GM12878 (cell line): ENCODE measurements at regions not wholly inside any gene's neighbourhood (a gene's known extent, or its start where the extent isn't known, plus 50 kb on each side); places are given as distances from the start of the nearest gene placed in this dataset.

Source experiments
- ATAC-seq: fragments of 200-7000 bp; cut with Tn5 transposase; 3 replicates; pipeline ENCODE4 v1.9.1; 2020; ENCODE audit warnings: mild to moderate bottlenecking, moderate library complexity
- BruUV-seq: library from RNA; stranded (reverse); fragments of 400-500 nt; replicated peaks from 2 replicates; lab custom pipeline; 2021; lab: Mats Ljungman, UMichigan
- CTCF ChIA-PET: fragments of 300-600 bp; sonication (Branson Sonifier 250); formaldehyde crosslinking; extraction: SDS; loops from one replicate; lab custom pipeline; 2021; ENCODE audit warnings: inconsistent platforms; lab: Yijun Ruan, JAX
- POLR2A ChIA-PET: fragments of 350-600 bp; formaldehyde crosslinking; extraction: SDS; loops from one replicate; lab custom pipeline; 2021; ENCODE audit warnings: inconsistent platforms; lab: Charles Lee
- RAD21 ChIA-PET: fragments of 300-600 bp; sonication (Branson Sonifier 250); formaldehyde crosslinking; loops from one replicate; lab custom pipeline; 2023; ENCODE audit warnings: antibody characterized with exemption; ENCODE audit not compliant: unreplicated experiment; lab: Charles Lee
- SMC1A ChIA-PET: fragments of 300-600 bp; sonication (Branson Sonifier 250); formaldehyde crosslinking; loops from one replicate; lab custom pipeline; 2023; ENCODE audit not compliant: unreplicated experiment, uncharacterized antibody; lab: Charles Lee
- DNase-seq: peaks from one replicate; pipeline ENCODE4 v3.0.0-alpha.2; 2011; ENCODE audit warnings: low read depth, low spot score
- FAIRE-seq: peaks from 3 replicates; lab custom pipeline; 2011; peaks lifted over from hg19 to GRCh38; lab: Jason Lieb, UNC
- H2AFZ ChIP-seq: 2 replicates; pipeline ENCODE4 v1.6.0; 2011; ENCODE audit warnings: low read depth, low read length, control low read depth; ENCODE audit not compliant: control insufficient read depth
- H3K27ac ChIP-seq: 2 replicates; pipeline ENCODE4 v1.5.1; 2011; ENCODE audit warnings: control low read depth; ENCODE audit not compliant: control insufficient read depth, insufficient read depth
- H3K27me3 ChIP-seq, 2 experiments: replicated peaks in 1 of 2; 2 replicates each; pipeline versions ENCODE4 v1.6.0 to v1.6.1; 2011; ENCODE audit warnings: low read length in 1 of 2; ENCODE audit not compliant: control insufficient read depth in 2 of 2, insufficient read depth in 2 of 2
- H3K36me3 ChIP-seq, 2 experiments: 2 replicates each; pipeline ENCODE4 v1.5.1; 2011; ENCODE audit warnings: low read length in 1 of 2; ENCODE audit not compliant: control insufficient read depth in 2 of 2, insufficient read depth in 2 of 2
- H3K4me1 ChIP-seq: 2 replicates; pipeline ENCODE4 v1.6.1; 2011; ENCODE audit warnings: mild to moderate bottlenecking, low read length, moderate library complexity, mixed read lengths; ENCODE audit not compliant: control insufficient read depth, insufficient read depth
- H3K4me2 ChIP-seq: 2 replicates; pipeline ENCODE4 v1.6.0; 2011; ENCODE audit warnings: control low read depth; ENCODE audit not compliant: control insufficient read depth, insufficient read depth
- H3K4me3 ChIP-seq: fragments of 200-600 bp; sonication (generic); 2 replicates; pipeline ENCODE4 v1.5.1; 2016
- H3K79me2 ChIP-seq: 2 replicates; pipeline ENCODE4 v1.6.0; 2011; ENCODE audit warnings: low read length; ENCODE audit not compliant: control insufficient read depth, insufficient read depth
- H3K9ac ChIP-seq: 2 replicates; pipeline ENCODE4 v1.8.0; 2011; ENCODE audit warnings: low read length, control low read depth, mixed read lengths; ENCODE audit not compliant: control insufficient read depth, insufficient read depth
- H3K9me3 ChIP-seq: replicated peaks from 3 replicates; pipeline ENCODE4 v1.5.1; 2011; ENCODE audit warnings: mild to moderate bottlenecking, low read length; ENCODE audit not compliant: control insufficient read depth, insufficient read depth
- H4K20me1 ChIP-seq: 2 replicates; pipeline ENCODE4 v1.6.0; 2011; ENCODE audit not compliant: control insufficient read depth, insufficient read depth
- CEBPZ ChIP-seq: fragments of 150-350 bp; IDR thresholded peaks from 2 replicates; pipeline ENCODE4 v1.6.1; 2016; ENCODE audit warnings: low read depth, low read length
- CREM ChIP-seq: IDR thresholded peaks from 2 replicates; pipeline ENCODE4 v1.6.1; 2014; ENCODE audit warnings: antibody characterized with exemption, low read depth
- E2F4 ChIP-seq: IDR thresholded peaks from 2 replicates; pipeline ENCODE4 v1.6.1; 2012; ENCODE audit warnings: low read depth, low read length, improper control_type of control experiment
- EED ChIP-seq: sonication (generic); IDR thresholded peaks from 2 replicates; pipeline ENCODE4 v1.6.1; 2016; ENCODE audit warnings: antibody characterized with exemption, low read depth
- FOS ChIP-seq: IDR thresholded peaks from 3 replicates; pipeline ENCODE4 v1.6.1; 2011; ENCODE audit warnings: borderline replicate concordance; ENCODE audit not compliant: insufficient read length; ENCODE audit errors: extremely low read depth
- HDAC6 ChIP-seq: fragments of 200-600 bp; sonication (generic); IDR thresholded peaks from one replicate; pipeline ENCODE4 v1.8.0; 2017; ENCODE audit warnings: antibody characterized with exemption; ENCODE audit not compliant: unreplicated experiment
- MLLT1 ChIP-seq: fragments of 450-650 bp; IDR thresholded peaks from 2 replicates; pipeline ENCODE4 v1.6.1; 2016; ENCODE audit warnings: mild to moderate bottlenecking
- MYC ChIP-seq: IDR thresholded peaks from 2 replicates; pipeline ENCODE4 v1.6.1; 2011; ENCODE audit warnings: mild to moderate bottlenecking, low read length, moderate library complexity, inconsistent platforms; ENCODE audit not compliant: insufficient read depth, insufficient replicate concordance, insufficient read length, severe bottlenecking
- NFYA ChIP-seq: IDR thresholded peaks from 2 replicates; pipeline ENCODE4 v1.6.1; 2011; ENCODE audit warnings: low read depth, mild to moderate bottlenecking, low read length, improper control_type of control experiment, borderline replicate concordance
- PRDM15 ChIP-seq: fragments of 450-650 bp; formaldehyde crosslinking; IDR thresholded peaks from 2 replicates; pipeline ENCODE4 v1.4.0; 2020; ENCODE audit warnings: mild to moderate bottlenecking, moderate library complexity
- TCF3 ChIP-seq: IDR thresholded peaks from 2 replicates; pipeline ENCODE4 v1.6.1; 2012; ENCODE audit warnings: low read depth, mild to moderate bottlenecking, low read length, borderline replicate concordance; ENCODE audit not compliant: insufficient read depth
- WGBS: methylation state at CpG from one replicate; pipeline ENCODE4 v1.1.6; 2016; ENCODE audit warnings: low lambda C conversion rate; ENCODE audit not compliant: insufficient replicate concordance, insufficient coverage; ENCODE audit errors: missing lambda C conversion rate; 5-methylcytosine and 5-hydroxymethylcytosine counted together
- in situ Hi-C: fragments of 300-500 bp; cut with MboI; formaldehyde crosslinking; loops from 9 replicates; pipeline ENCODE4 v1.14.3; 2018; ENCODE audit warnings: mixed read lengths
- intact Hi-C: fragments of 100-400 bp; cut with micrococcal nuclease; formaldehyde crosslinking; loops from one replicate; pipeline ENCODE4 v1.14.2; 2022; ENCODE audit not compliant: unreplicated experiment

- Histone ChIP-seq H3K9ac (no peak overlapping the region), H3K27ac (no peak overlapping the region), H3K4me1 (no peaks in the 10 kb centered on the region), H3K27me3 (no peaks in the 10 kb centered on the region), H4K20me1 (no peaks in the 10 kb centered on the region), H2AFZ (no peak overlapping the region), H3K4me3 (no peak overlapping the region), H3K79me2 (no peaks in the 10 kb centered on the region), H3K36me3 (no peaks in the 10 kb centered on the region), H3K9me3 (no peaks in the 10 kb centered on the region), H3K4me2 (no peak overlapping the region)
- FAIRE-seq: no peak
- ChIA-PET POLR2A (no interaction called here), RAD21 (no interaction called here), SMC1A (no interaction called here), CTCF (no interaction called here)
- BruUV-seq: no TSS peak
- in situ Hi-C loops: no loop called here
- no peak for ATAC-seq
- TF ChIP-seq FOS (no peak), PRDM15 (CRISPR knock-in tag) (no peak), HDAC6 (no peak), MLLT1 (no peak), CREM (no peak), E2F4 (no peak), EED (no peak), NFYA (no peak), TCF3 (no peak), CEBPZ (no peak), MYC (no peak)
- intact Hi-C loops: no loop called here
- under 1% methylated on average over 4 of the region's 4 CpGs for WGBS
- no peak for DNase-seq
Observed at GRCh38 chr16:75793641-75794040, 67.4 kb upstream of the CPHXL start.
